GM12891 (cell line): ENCODE measurements at regions not wholly inside any gene's neighbourhood (a gene's known extent, or its start where the extent isn't known, plus 50 kb on each side); places are given as distances from the start of the nearest gene placed in this dataset.

Experiments
- POLR2A ChIP-seq: IDR thresholded peaks from 2 replicates; pipeline ENCODE4 v1.6.1; 2011; ENCODE audit warnings: low read depth, low read length, control low read depth
- POLR2AphosphoS5 ChIP-seq: IDR thresholded peaks from 2 replicates; pipeline ENCODE4 v1.6.1; 2011; ENCODE audit warnings: low read depth, low read length, control low read depth

GRCh38 chr18:78293540-78293939 lies 686.1 kb upstream of the SALL3 start:
- TF ChIP-seq POLR2AphosphoS5 (no peak), POLR2A (no peak)
